CD14-positive monocyte (primary cell): ENCODE measurements at regions not wholly inside any gene's neighbourhood (a gene's known extent, or its start where the extent isn't known, plus 50 kb on each side); places are given as distances from the start of the nearest gene placed in this dataset.

Source experiments
- DNase-seq, 3 donors: peaks; one replicate each; pipeline ENCODE4 v3.0.0-alpha.2; 2011 to 2022
- H2AFZ ChIP-seq: 2 replicates; pipeline ENCODE4 v1.6.0; 2012; ENCODE audit warnings: mild to moderate bottlenecking, low read depth, low read length, inconsistent platforms; ENCODE audit not compliant: insufficient read depth, poor library complexity, severe bottlenecking
- H3K27ac ChIP-seq, 2 donors: 1 replicate in 1 of 2; 2 replicates in 1 of 2; pipeline ENCODE4 v1.5.1; 2012 to 2013; ENCODE audit warnings: low read length in 2 of 2, control low read depth in 1 of 2, inconsistent platforms in 1 of 2, low read depth in 1 of 2, mild to moderate bottlenecking in 1 of 2
- H3K27me3 ChIP-seq, 2 donors: one replicate each; pipeline versions ENCODE4 v1.6.0 to v1.6.1; 2011 to 2013; ENCODE audit warnings: low read length in 2 of 2; ENCODE audit not compliant: control insufficient read depth in 2 of 2, insufficient read depth in 2 of 2
- H3K36me3 ChIP-seq, 2 donors: replicated peaks in 1 of 2; 1 replicate in 1 of 2; 2 replicates in 1 of 2; pipeline versions ENCODE4 v1.5.1 to v1.6.1; 2012 to 2013; ENCODE audit warnings: low read length in 2 of 2, control low read depth in 1 of 2, inconsistent platforms in 1 of 2, mild to moderate bottlenecking in 1 of 2; ENCODE audit not compliant: insufficient read depth in 2 of 2, control insufficient read depth in 1 of 2
- H3K4me1 ChIP-seq, 2 donors: 1 replicate in 1 of 2; 2 replicates in 1 of 2; pipeline versions ENCODE4 v1.5.1 to v1.6.1; 2012 to 2013; ENCODE audit warnings: low read length in 2 of 2, control low read depth in 1 of 2, inconsistent platforms in 1 of 2, mild to moderate bottlenecking in 1 of 2, moderate library complexity in 1 of 2; ENCODE audit not compliant: insufficient read depth in 2 of 2, control insufficient read depth in 1 of 2
- H3K4me2 ChIP-seq: replicated peaks from 2 replicates; pipeline ENCODE3; 2012; ENCODE audit warnings: low read length, moderate library complexity, mild to moderate bottlenecking; ENCODE audit not compliant: poor library complexity, severe bottlenecking; ENCODE audit errors: extremely low read depth
- H3K4me3 ChIP-seq, 3 experiments: fragments of 200-600 bp in 1 of 3; sonication (generic) in 1 of 3; replicated peaks in 1 of 3; 1 replicate in 2 of 3; 2 replicates in 1 of 3; pipeline ENCODE4 v1.5.1; 2011 to 2013; ENCODE audit warnings: low read length in 3 of 3, mild to moderate bottlenecking in 3 of 3, control low read depth in 2 of 3, low read depth in 2 of 3, inconsistent platforms in 1 of 3, moderate library complexity in 1 of 3
- H3K79me2 ChIP-seq: 2 replicates; pipeline ENCODE4 v1.6.0; 2012; ENCODE audit warnings: mild to moderate bottlenecking, control low read depth, inconsistent platforms, low read length, moderate library complexity; ENCODE audit not compliant: insufficient read depth
- H3K9ac ChIP-seq: 2 replicates; pipeline ENCODE4 v1.6.0; 2017; ENCODE audit warnings: low read length, mild to moderate bottlenecking; ENCODE audit not compliant: insufficient read depth, poor library complexity, severe bottlenecking
- H3K9me3 ChIP-seq, 2 donors: replicated peaks in 1 of 2; 1 replicate in 1 of 2; 2 replicates in 1 of 2; pipeline versions ENCODE4 v1.5.1 to v1.6.1; 2012 to 2013; ENCODE audit warnings: low read length in 2 of 2, control low read depth in 1 of 2; ENCODE audit not compliant: control insufficient read depth in 1 of 2, insufficient read depth in 1 of 2
- H4K20me1 ChIP-seq: 2 replicates; pipeline ENCODE4 v1.6.0; 2012; ENCODE audit warnings: mild to moderate bottlenecking, low read length, control low read depth, moderate library complexity; ENCODE audit not compliant: insufficient read depth
- H3K27ac Mint-ChIP-seq, 7 donors: one replicate each; pipeline ENCODE4 v1.8.0; 2020; ENCODE audit warnings: mild to moderate bottlenecking in 7 of 7, mixed read lengths in 7 of 7, moderate library complexity in 6 of 7, inconsistent platforms in 2 of 7
- H3K27me3 Mint-ChIP-seq, 3 donors: one replicate each; pipeline ENCODE4 v1.8.0; 2021 to 2022; ENCODE audit warnings: low read depth in 3 of 3, mild to moderate bottlenecking in 3 of 3, mixed read lengths in 3 of 3, moderate library complexity in 3 of 3, inconsistent platforms in 1 of 3
- H3K36me3 Mint-ChIP-seq, 2 donors: one replicate each; pipeline ENCODE4 v1.8.0; 2020; ENCODE audit warnings: mixed read lengths in 2 of 2, inconsistent platforms in 1 of 2, mild to moderate bottlenecking in 1 of 2
- H3K4me1 Mint-ChIP-seq: one replicate; pipeline ENCODE4 v1.8.0; 2020; ENCODE audit warnings: mild to moderate bottlenecking, mixed read lengths
- H3K4me3 Mint-ChIP-seq, 2 donors: one replicate each; pipeline ENCODE4 v1.8.0; 2020; ENCODE audit warnings: mild to moderate bottlenecking in 2 of 2, mixed read lengths in 2 of 2, moderate library complexity in 1 of 2
- H3K9me3 Mint-ChIP-seq, 7 donors: one replicate each; pipeline ENCODE4 v1.8.0; 2020 to 2022; ENCODE audit warnings: mixed read lengths in 7 of 7, mild to moderate bottlenecking in 6 of 7, moderate library complexity in 6 of 7, inconsistent platforms in 2 of 7
- CTCF ChIP-seq: fragments of 200-600 bp; IDR thresholded peaks from one replicate; pipeline ENCODE4 v1.8.0; 2022; ENCODE audit warnings: antibody characterized with exemption, mild to moderate bottlenecking
- WGBS: methylation state at CpG from one replicate; pipeline ENCODE4 v1.1.5; 2013; ENCODE audit warnings: missing lambda C conversion rate; ENCODE audit not compliant: insufficient coverage; 5-methylcytosine and 5-hydroxymethylcytosine counted together
- intact Hi-C, 2 donors: fragments of 100-400 bp; cut with micrococcal nuclease; formaldehyde crosslinking; loops; one replicate each; pipeline versions ENCODE4 v1.15.0 to v1.15.1; 2023

- H3K9ac ChIP-seq: no peak overlapping the region
- no peaks in the 10 kb centered on the region for H3K79me2 ChIP-seq
- no peak overlapping the region for H2AFZ ChIP-seq
- no CpG with 5 or more reads among the region's 1 CpG for WGBS
- H3K36me3 ChIP-seq: no peaks in the 10 kb centered on the region
- H3K4me3 ChIP-seq: no peak overlapping the region
- Mint-ChIP-seq H3K4me1 (no peaks in the 10 kb centered on the region), H3K27me3 (peaks cover 0 to 1% (median 0%) of the 10 kb centered on the region in 3 donors), H3K9me3 (no peaks in the 10 kb centered on the region), H3K4me3 (no peak overlapping the region), H3K36me3 (no peaks in the 10 kb centered on the region), H3K27ac (no peak overlapping the region)
- H3K27ac ChIP-seq: no peak overlapping the region
- H3K9me3 ChIP-seq: no peaks in the 10 kb centered on the region
- H4K20me1 ChIP-seq: no peaks in the 10 kb centered on the region
- H3K27me3 ChIP-seq: no peaks in the 10 kb centered on the region
- no peak for TF ChIP-seq CTCF
- no peak overlapping the region for H3K4me2 ChIP-seq
- no peak for DNase-seq
- no peaks in the 10 kb centered on the region for H3K4me1 ChIP-seq
- intact Hi-C loops: no loop called here
These were observed 806.3 kb upstream of the NECTIN3 start for GRCh38 chr3:110265302-110265701.

- DNase-seq: no peak
- Mint-ChIP-seq H3K4me1 (no peaks in the 10 kb centered on the region), H3K27ac (no peak overlapping the region), H3K27me3 (peaks cover 0 to 3% (median 0%) of the 10 kb centered on the region in 3 donors), H3K9me3 (peaks cover 0 to 1% (median 0%) of the 10 kb centered on the region in 7 donors), H3K36me3 (no peaks in the 10 kb centered on the region), H3K4me3 (no peak overlapping the region)
- Histone ChIP-seq H3K9me3 (no peaks in the 10 kb centered on the region), H2AFZ (no peak overlapping the region), H3K27me3 (no peaks in the 10 kb centered on the region), H3K4me2 (no peak overlapping the region), H3K36me3 (no peaks in the 10 kb centered on the region), H3K79me2 (no peaks in the 10 kb centered on the region), H3K4me1 (no peaks in the 10 kb centered on the region), H4K20me1 (no peaks in the 10 kb centered on the region), H3K27ac (no peak overlapping the region), H3K9ac (no peak overlapping the region), H3K4me3 (no peak overlapping the region)
- TF ChIP-seq CTCF: no peak
- intact Hi-C loops: no loop called here
- WGBS: 86% methylated on average over 1 of the region's 4 CpGs
These were observed 804.2 kb upstream of the NECTIN3 start for GRCh38 chr3:110267304-110267845.
